ENCODE measurements at regions not wholly inside any gene's neighbourhood (a gene's known extent, or its start where the extent isn't known, plus 50 kb on each side); places are given as distances from the start of the nearest gene placed in this dataset.

- Histone ChIP-seq H3K9me3 (no peaks in the 10 kb centered on the region), H3K4me3 (no peak overlapping the region), H3K36me3 (no peaks in the 10 kb centered on the region), H3K27me3 (peaks cover 0 to 78% of the 10 kb centered on the region in 2 donors), H3K27ac (no peak overlapping the region), H3K4me1 (no peaks in the 10 kb centered on the region)
- no peak for ATAC-seq
- intact Hi-C loops (cut with DNase I), result no loop called here
- DNase-seq, result no peak
- no peak for TF ChIP-seq CTCF (IDR thresholded peaks at IDR 0.05)
These were observed 93.3 kb downstream of the CPZ start for GRCh38 chr4:8685831-8686230.

GRCh38 chr4:8683462-8683861 is 90.9 kb downstream of the CPZ start:
- Histone ChIP-seq H3K9me3 (no peaks in the 10 kb centered on the region), H3K4me1 (no peaks in the 10 kb centered on the region), H3K27me3 (peaks cover 0 to 63% of the 10 kb centered on the region in 2 donors), H3K36me3 (no peaks in the 10 kb centered on the region), H3K27ac (no peak overlapping the region), H3K4me3 (no peak overlapping the region)
- no peak for DNase-seq
- no peak for TF ChIP-seq CTCF (IDR thresholded peaks at IDR 0.05)
- intact Hi-C loops (cut with DNase I), result no loop called here
- no peak for ATAC-seq

GRCh38 chr4:8682725-8683124 is 90.2 kb downstream of the CPZ start:
- H3K36me3 ChIP-seq, result no peaks in the 10 kb centered on the region
- intact Hi-C loops (cut with DNase I), result no loop called here
- no peak for TF ChIP-seq CTCF (IDR thresholded peaks at IDR 0.05)

GRCh38 chr4:8682296-8682695 is 89.7 kb downstream of the CPZ start:
- H3K27me3 ChIP-seq, result peaks cover 0 to 51% of the 10 kb centered on the region in 2 donors
- DNase-seq (no peak), ATAC-seq (no peak)
- no peak for TF ChIP-seq CTCF (IDR thresholded peaks at IDR 0.05)
- H3K4me1 ChIP-seq, result no peaks in the 10 kb centered on the region
- no peak overlapping the region for H3K27ac ChIP-seq
- no peaks in the 10 kb centered on the region for H3K36me3 ChIP-seq
- H3K4me3 ChIP-seq, result no peak overlapping the region
- intact Hi-C loops (cut with DNase I), result no loop called here
- no peaks in the 10 kb centered on the region for H3K9me3 ChIP-seq

More at GRCh38 chr4:8682725-8683124, 90.2 kb downstream of the CPZ start:
- H3K4me1 ChIP-seq, result no peaks in the 10 kb centered on the region
- no peak overlapping the region for H3K27ac ChIP-seq
- ATAC-seq, result no peak
- no peak for DNase-seq
- H3K4me3 ChIP-seq, result no peak overlapping the region
- peaks cover 0 to 55% of the 10 kb centered on the region in 2 donors for H3K27me3 ChIP-seq
- no peaks in the 10 kb centered on the region for H3K9me3 ChIP-seq

GRCh38 chr4:8681391-8681790 is 88.8 kb downstream of the CPZ start:
- no peaks in the 10 kb centered on the region for H3K9me3 ChIP-seq
- DNase-seq (no peak), ATAC-seq (no peak)
- H3K27ac ChIP-seq, result no peak overlapping the region
- H3K4me3 ChIP-seq, result no peak overlapping the region
- H3K4me1 ChIP-seq, result no peaks in the 10 kb centered on the region
- intact Hi-C loops (cut with DNase I), result no loop called here
- peaks cover 0 to 52% of the 10 kb centered on the region in 2 donors for H3K27me3 ChIP-seq
- TF ChIP-seq CTCF (IDR thresholded peaks at IDR 0.05), result no peak
- no peaks in the 10 kb centered on the region for H3K36me3 ChIP-seq

All from left lung (tissue), 4 donors.